HG03060 (cell line): ENCODE measurements at regions not wholly inside any gene's neighbourhood (a gene's known extent, or its start where the extent isn't known, plus 50 kb on each side); places are given as distances from the start of the nearest gene placed in this dataset.

ENCODE experiments used
- ATAC-seq: cut with Tn5 transposase; IDR thresholded peaks from one replicate; pipeline ENCODE4 v1.9.1; 2021; ENCODE audit warnings: low read depth, moderate number of reproducible peaks; ENCODE audit not compliant: unreplicated experiment

- ATAC-seq, result no peak
Measured at GRCh38 chr9:21561502-21561901, 79.4 kb upstream of the IFNE start.

- no peak for ATAC-seq
Measured at GRCh38 chr9:21564175-21564574, 82.1 kb upstream of the IFNE start.

DNA sequence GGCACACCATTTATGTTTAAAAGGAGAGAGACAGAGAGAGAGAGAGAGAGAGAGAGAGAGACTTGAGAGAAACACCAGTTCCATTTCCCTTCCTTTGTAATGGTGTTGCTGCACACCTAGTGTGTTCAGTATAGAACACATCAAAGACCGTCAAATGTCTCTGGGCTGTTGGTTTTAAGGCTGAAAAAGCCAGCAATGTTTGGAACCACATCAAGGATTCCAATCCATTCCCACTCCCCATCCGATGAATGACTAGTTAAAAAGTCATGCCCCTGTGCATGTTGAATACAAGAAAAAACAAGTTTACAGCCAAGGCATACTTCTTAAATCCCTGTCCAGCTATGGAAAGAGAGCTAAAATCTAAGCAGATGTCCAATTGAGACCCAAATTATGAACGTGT, 83.0 kb upstream of the IFNE start:
- ATAC-seq, result no peak

DNA sequence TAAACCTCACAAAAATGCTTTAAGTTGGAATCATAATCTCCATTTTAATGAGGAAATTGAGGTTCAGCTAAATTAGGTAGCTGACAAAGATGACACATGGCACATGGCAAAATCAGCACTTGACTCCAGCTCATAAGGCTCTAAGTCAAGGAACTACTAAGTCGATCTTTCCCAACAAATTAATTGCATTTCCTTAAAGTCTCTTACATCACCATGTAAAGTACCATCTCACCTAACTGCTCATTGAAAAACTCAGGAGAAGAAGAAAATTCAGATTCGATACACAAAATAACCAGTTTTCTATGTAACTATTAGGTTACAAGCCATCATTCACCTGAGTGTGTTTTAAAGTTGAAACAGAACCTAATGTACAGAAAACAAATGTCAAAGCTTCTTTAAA, 85.8 kb upstream of the IFNE start:
- no peak for ATAC-seq

DNA sequence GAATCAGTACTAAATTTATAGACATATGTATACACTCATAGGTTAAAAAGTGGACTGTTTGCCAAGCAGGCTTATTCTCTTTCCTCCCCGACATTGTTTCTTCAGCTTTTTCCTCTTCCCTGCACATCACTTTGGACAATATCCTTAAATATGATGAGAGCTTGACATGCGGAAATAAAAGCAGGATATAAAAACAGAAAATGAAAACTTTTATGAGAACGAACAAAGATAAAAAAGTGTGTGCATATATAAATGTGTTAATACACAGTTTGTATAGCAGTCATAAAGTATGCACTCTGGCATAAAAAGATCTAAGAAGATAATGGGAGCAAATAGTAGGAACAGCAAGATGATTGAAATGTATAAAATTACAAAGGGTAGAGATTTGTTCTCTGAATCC, 86.4 kb upstream of the IFNE start:
- ATAC-seq, result no peak

GRCh38 chr9:21569721-21570120, 87.6 kb upstream of the IFNE start:
- no peak for ATAC-seq

GRCh38 chr9:21570643-21571275, 88.6 kb upstream of the IFNE start:
- no peak for ATAC-seq

GRCh38 chr9:21574261-21574660, 92.1 kb upstream of the IFNE start:
- no peak for ATAC-seq

GRCh38 chr9:21576331-21577189, 94.4 kb upstream of the IFNE start:
- no peak for ATAC-seq

DNA sequence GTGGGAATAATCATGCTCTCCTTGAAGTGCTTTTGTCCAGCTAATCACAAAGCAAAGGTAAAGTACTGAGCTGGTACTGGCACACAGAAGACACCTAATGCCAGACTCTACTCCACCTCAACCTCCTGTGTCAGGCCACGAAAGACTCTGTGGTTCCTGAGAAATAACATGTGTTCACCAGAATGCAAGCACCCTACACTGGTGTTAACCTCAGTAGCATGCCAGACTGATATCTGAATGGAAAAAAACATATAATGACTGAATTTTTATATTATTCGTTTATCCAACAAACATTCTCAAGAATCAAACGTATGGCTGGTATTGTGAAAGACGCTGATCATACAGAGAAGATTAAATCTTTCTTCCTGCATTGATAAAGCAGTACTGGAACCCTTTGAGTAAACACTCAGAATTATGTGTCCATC, 97.1 kb upstream of the IFNE start:
- ATAC-seq, result no peak

GRCh38 chr9:21579743-21580142, 97.6 kb upstream of the IFNE start:
- no peak for ATAC-seq

GRCh38 chr9:21580636-21581378, 98.7 kb upstream of the IFNE start:
- ATAC-seq, result no peak

DNA sequence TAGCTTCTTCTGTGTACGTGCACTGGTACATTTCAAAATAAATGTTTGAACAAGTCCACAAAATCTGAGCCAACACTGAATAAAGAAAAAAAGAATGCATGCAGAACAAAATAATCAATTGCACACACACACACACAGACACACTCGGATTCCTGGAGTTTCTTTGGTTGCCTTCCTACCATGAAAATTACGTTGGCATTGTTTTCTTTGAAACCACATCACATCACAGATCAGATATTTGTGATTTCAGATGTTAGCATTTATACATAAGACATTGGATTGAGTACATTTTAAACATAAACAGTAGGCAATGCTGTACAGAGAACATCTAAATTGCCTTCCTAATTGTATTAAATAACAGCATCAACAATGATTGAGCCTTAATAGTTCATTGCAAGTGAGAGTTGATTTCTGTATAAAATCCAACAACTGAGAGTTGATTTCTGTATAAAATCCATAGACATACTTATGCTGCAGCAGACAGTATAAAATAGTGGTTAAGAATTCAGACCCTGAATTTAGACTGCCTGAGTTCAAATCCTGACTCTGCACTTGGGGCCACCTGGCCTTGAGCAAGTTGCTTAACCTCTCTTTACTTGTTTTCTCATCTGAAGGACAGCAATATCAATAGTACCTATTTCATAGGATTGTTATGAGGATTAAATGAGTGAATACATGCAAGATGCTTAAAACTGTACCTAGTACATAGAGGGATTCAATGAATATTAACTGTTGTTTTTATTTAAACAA, 101.7 kb upstream of the IFNE start:
- no peak for ATAC-seq

GRCh38 chr9:21584890-21585289, 102.8 kb upstream of the IFNE start:
- ATAC-seq, result no peak

GRCh38 chr9:21585756-21586752, 103.9 kb upstream of the IFNE start:
- no peak for ATAC-seq

GRCh38 chr9:21589344-21590056, 107.4 kb upstream of the IFNE start:
- no peak for ATAC-seq

GRCh38 chr9:21590058-21590996, 108.2 kb upstream of the IFNE start:
- no peak for ATAC-seq
